Peyer's patch (tissue), 4 donors: ENCODE measurements at regions not wholly inside any gene's neighbourhood (a gene's known extent, or its start where the extent isn't known, plus 50 kb on each side); places are given as distances from the start of the nearest gene placed in this dataset.

Experiments used
- CTCF ChIP-seq, 6 experiments: fragments of 450-650 bp in 4 of 6; fragments of 200-600 bp in 2 of 6; sonication (generic) in 1 of 6; IDR thresholded peaks; one replicate each; pipeline ENCODE4 v1.5.1; 2017 to 2019; ENCODE audit warnings: antibody characterized with exemption in 6 of 6, mild to moderate bottlenecking in 3 of 6, moderate library complexity in 1 of 6
- POLR2A ChIP-seq, 2 donors: fragments of 450-650 bp; IDR thresholded peaks; one replicate each; pipeline ENCODE4 v1.5.1; 2017; ENCODE audit warnings: antibody characterized with exemption in 2 of 2, mild to moderate bottlenecking in 2 of 2, moderate library complexity in 2 of 2

- TF ChIP-seq CTCF (IDR thresholded peaks at IDR 0.05) (no peak), POLR2A (IDR thresholded peaks at IDR 0.05) (no peak)
These were observed 270.0 kb downstream of the KCNRG start for GRCh38 chr13:50285283-50285682.
